PC-9 (cell line): ENCODE measurements at regions not wholly inside any gene's neighbourhood (a gene's known extent, or its start where the extent isn't known, plus 50 kb on each side); places are given as distances from the start of the nearest gene placed in this dataset.

ENCODE experiments used
- EZH2 ChIP-seq: fragments of 200-600 bp; sonication (generic); IDR thresholded peaks from 2 replicates; pipeline ENCODE4 v1.8.0; 2017; ENCODE audit warnings: antibody characterized with exemption, low read depth
- TF ChIP-seq, protein P1 (sequence below): fragments of 200-600 bp; sonication (generic); conservative IDR thresholded peaks from 2 replicates; pipeline ENCODE4 v1.6.1; 2017; ENCODE audit warnings: mixed run types, antibody characterized with exemption, mild to moderate bottlenecking, moderate library complexity

DNA sequence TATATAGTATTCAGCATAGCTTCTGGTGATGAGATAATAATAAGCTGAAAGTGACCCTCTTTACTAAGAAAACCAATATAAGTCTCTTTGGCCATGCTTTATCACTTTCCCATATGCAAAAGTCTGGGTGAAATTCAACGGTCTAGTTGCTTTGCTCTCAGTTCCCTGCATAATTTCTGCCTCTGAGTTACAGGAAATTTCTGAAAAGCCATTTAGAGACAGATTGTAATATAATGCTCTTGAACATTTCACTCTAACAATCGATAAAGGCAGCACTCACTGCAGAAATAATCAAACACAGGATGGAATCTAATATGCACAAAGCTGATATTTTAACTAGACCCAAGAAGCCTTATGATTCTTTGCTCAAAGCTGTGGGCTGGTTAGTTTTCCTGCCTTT, 100.1 kb upstream of the LIFR start:
- TF ChIP-seq, protein P1, sequence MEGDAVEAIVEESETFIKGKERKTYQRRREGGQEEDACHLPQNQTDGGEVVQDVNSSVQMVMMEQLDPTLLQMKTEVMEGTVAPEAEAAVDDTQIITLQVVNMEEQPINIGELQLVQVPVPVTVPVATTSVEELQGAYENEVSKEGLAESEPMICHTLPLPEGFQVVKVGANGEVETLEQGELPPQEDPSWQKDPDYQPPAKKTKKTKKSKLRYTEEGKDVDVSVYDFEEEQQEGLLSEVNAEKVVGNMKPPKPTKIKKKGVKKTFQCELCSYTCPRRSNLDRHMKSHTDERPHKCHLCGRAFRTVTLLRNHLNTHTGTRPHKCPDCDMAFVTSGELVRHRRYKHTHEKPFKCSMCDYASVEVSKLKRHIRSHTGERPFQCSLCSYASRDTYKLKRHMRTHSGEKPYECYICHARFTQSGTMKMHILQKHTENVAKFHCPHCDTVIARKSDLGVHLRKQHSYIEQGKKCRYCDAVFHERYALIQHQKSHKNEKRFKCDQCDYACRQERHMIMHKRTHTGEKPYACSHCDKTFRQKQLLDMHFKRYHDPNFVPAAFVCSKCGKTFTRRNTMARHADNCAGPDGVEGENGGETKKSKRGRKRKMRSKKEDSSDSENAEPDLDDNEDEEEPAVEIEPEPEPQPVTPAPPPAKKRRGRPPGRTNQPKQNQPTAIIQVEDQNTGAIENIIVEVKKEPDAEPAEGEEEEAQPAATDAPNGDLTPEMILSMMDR = no peak
- TF ChIP-seq EZH2 = no peak
